ENCODE measurements at regions not wholly inside any gene's neighbourhood (a gene's known extent, or its start where the extent isn't known, plus 50 kb on each side); places are given as distances from the start of the nearest gene placed in this dataset.
A peak's percentile ranks its signal among the peaks of the same experiment; 100 is the strongest.

DNA sequence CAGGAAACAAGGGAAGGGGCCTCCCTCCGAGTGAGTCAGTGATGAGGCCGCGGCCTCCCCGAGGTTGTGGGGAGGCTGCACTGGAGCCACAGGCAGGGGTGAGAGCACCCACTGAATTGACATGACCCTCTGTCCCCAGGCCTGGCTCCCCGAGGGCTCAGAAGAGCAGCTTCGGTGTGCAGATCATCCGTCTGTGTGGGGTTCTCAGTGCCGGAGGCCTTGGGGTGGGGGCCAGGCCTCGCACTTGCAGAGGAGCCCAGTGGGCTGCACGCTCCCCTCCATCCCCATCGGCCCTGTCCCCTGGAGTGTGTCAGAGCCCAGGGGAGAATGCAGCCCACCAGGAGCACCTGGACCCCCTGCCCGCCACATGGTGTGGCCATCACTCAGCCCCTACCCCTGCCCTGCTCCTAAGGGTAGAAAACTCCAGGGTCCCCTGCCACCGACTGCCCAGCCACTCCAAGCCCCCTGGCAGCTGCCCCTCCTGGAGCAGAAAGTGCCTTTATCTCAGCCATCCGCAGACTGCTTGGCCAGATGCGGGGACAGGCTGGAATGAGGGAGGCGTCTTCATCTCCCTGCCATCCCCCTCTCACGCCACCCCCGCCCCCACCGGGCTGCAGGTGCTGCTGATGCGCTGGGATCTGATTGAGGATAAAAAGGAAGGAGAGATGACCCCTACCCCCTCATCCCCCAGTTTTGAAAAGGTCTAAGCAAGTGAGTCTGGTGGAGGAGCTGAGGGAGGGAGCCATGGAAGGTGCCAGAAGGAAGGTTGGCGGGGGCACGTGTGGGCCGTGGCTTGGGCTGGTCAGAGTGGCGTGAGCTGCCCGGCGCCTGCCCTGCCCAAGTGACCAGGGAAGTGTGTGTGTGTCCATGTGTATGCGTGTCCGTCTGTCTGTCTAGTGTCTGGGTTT lies 358.3 kb downstream of the SEC14L1 start:
- no peaks in the 10 kb centered on the region for H3K27me3 ChIP-seq (ENCODE audit: control insufficient read depth in 5 of 5, insufficient read depth in 4 of 5, low read length in 5 of 5)
- peaks cover 0 to 9% (median 5%) of the 10 kb centered on the region in 5 donors for H3K4me1 ChIP-seq (ENCODE audit: control insufficient read depth in 5 of 5, insufficient read depth in 5 of 5, low read length in 5 of 5)
- H3K27ac ChIP-seq (ENCODE audit: low read depth, low read length): no peak overlapping the region
- peaks cover 0 to 48% (median 37%) of the 10 kb centered on the region in 5 donors for H3K36me3 ChIP-seq (ENCODE audit: control insufficient read depth in 5 of 5, insufficient read depth in 5 of 5, low read length in 5 of 5)
- H3K9ac ChIP-seq (ENCODE audit: low read length in 5 of 5): no peak overlapping the region
- H3K4me3 ChIP-seq (ENCODE audit: low read depth in 1 of 5, low read length in 5 of 5): no peak overlapping the region
- H3K9me3 ChIP-seq (ENCODE audit: control insufficient read depth in 5 of 5, low read length in 5 of 5): no peaks in the 10 kb centered on the region

GRCh38 chr17:77499699-77500435 lies 359.1 kb downstream of the SEC14L1 start:
- Histone ChIP-seq H3K9me3 (ENCODE audit: control insufficient read depth in 5 of 5, low read length in 5 of 5) (no peaks in the 10 kb centered on the region), H3K4me1 (ENCODE audit: control insufficient read depth in 5 of 5, insufficient read depth in 5 of 5, low read length in 5 of 5) (peaks cover 0 to 3% (median under 1%) of the 10 kb centered on the region in 5 donors), H3K4me3 (ENCODE audit: low read depth in 1 of 5, low read length in 5 of 5) (no peak overlapping the region), H3K27ac (ENCODE audit: low read depth, low read length) (no peak overlapping the region), H3K9ac (ENCODE audit: low read length in 5 of 5) (no peak overlapping the region), H3K36me3 (ENCODE audit: control insufficient read depth in 5 of 5, insufficient read depth in 5 of 5, low read length in 5 of 5) (peaks cover 0 to 41% (median 29%) of the 10 kb centered on the region in 5 donors), H3K27me3 (ENCODE audit: control insufficient read depth in 5 of 5, insufficient read depth in 4 of 5, low read length in 5 of 5) (no peaks in the 10 kb centered on the region)

GRCh38 chr17:77501101-77501566 lies 360.4 kb downstream of the SEC14L1 start:
- Histone ChIP-seq H3K36me3 (ENCODE audit: control insufficient read depth in 5 of 5, insufficient read depth in 5 of 5, low read length in 5 of 5) (peaks cover 0 to 36% (median 26%) of the 10 kb centered on the region in 5 donors), H3K4me3 (ENCODE audit: low read depth in 1 of 5, low read length in 5 of 5) (no peak overlapping the region)

GRCh38 chr17:77501751-77502625 lies 361.2 kb downstream of the SEC14L1 start:
- no peak overlapping the region for H3K9ac ChIP-seq (ENCODE audit: low read length in 5 of 5)
- H3K36me3 ChIP-seq (ENCODE audit: control insufficient read depth in 5 of 5, insufficient read depth in 5 of 5, low read length in 5 of 5): peaks cover 0 to 28% (median 17%) of the 10 kb centered on the region in 5 donors
- H3K27me3 ChIP-seq (ENCODE audit: control insufficient read depth in 5 of 5, insufficient read depth in 4 of 5, low read length in 5 of 5): no peaks in the 10 kb centered on the region
- no peaks in the 10 kb centered on the region for H3K4me1 ChIP-seq (ENCODE audit: control insufficient read depth in 5 of 5, insufficient read depth in 5 of 5, low read length in 5 of 5)
- H3K27ac ChIP-seq (ENCODE audit: low read depth, low read length): no peak overlapping the region
- no peaks in the 10 kb centered on the region for H3K9me3 ChIP-seq (ENCODE audit: control insufficient read depth in 5 of 5, low read length in 5 of 5)
- no peak overlapping the region for H3K4me3 ChIP-seq (ENCODE audit: low read depth in 1 of 5, low read length in 5 of 5)

More at GRCh38 chr17:77501101-77501566, 360.4 kb downstream of the SEC14L1 start:
- Histone ChIP-seq H3K4me1 (ENCODE audit: control insufficient read depth in 5 of 5, insufficient read depth in 5 of 5, low read length in 5 of 5) (no peaks in the 10 kb centered on the region), H3K9ac (ENCODE audit: low read length in 5 of 5) (no peak overlapping the region), H3K9me3 (ENCODE audit: control insufficient read depth in 5 of 5, low read length in 5 of 5) (no peaks in the 10 kb centered on the region), H3K27ac (ENCODE audit: low read depth, low read length) (no peak overlapping the region), H3K27me3 (ENCODE audit: control insufficient read depth in 5 of 5, insufficient read depth in 4 of 5, low read length in 5 of 5) (no peaks in the 10 kb centered on the region)

DNA sequence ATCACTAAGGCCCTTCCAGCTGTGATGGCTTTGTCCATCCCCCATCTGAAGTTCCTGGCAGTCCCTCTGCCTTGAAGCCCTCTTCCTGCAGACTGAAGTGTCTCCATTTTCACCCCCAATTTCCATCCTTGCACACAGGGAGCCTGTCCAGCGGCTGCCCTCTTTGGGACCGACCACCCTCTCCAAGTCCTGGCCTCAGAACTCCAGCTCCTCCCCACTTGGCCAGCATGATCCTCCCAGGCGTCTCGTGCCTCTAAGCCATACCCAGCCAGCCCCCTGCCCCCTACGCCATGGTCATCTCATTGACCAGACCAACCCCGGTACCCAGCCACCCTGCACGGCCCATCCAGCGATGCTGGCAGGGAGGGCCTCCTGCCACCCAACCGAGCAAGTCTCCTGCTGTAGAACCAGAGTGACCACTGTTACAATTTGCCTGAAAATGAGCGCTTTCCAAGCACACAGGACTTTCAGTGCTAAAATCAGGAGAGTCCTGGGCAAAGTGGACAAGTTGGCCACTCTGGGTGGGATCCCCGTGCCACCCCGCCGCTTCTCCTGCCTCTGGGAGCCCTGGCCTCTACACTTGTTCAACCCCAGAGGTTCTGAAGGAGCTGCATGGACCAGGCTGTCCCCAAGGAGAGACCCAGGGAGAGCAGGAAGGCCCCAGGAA lies 362.0 kb downstream of the SEC14L1 start:
- Histone ChIP-seq H3K9me3 (ENCODE audit: control insufficient read depth in 5 of 5, low read length in 5 of 5) (no peaks in the 10 kb centered on the region), H3K4me3 (ENCODE audit: low read depth in 1 of 5, low read length in 5 of 5) (no peak overlapping the region), H3K36me3 (ENCODE audit: control insufficient read depth in 5 of 5, insufficient read depth in 5 of 5, low read length in 5 of 5) (peaks cover 0 to 20% (median 13%) of the 10 kb centered on the region in 5 donors), H3K4me1 (ENCODE audit: control insufficient read depth in 5 of 5, insufficient read depth in 5 of 5, low read length in 5 of 5) (no peaks in the 10 kb centered on the region), H3K9ac (ENCODE audit: low read length in 5 of 5) (peak overlapping the region in 1 of 5 donors; percentile 4), H3K27me3 (ENCODE audit: control insufficient read depth in 5 of 5, insufficient read depth in 4 of 5, low read length in 5 of 5) (peaks cover 0 to under 1% (median 0%) of the 10 kb centered on the region in 5 donors), H3K27ac (ENCODE audit: low read depth, low read length) (no peak overlapping the region)

GRCh38 chr17:77503293-77503655 lies 362.5 kb downstream of the SEC14L1 start:
- Histone ChIP-seq H3K9me3 (ENCODE audit: control insufficient read depth in 5 of 5, low read length in 5 of 5) (no peaks in the 10 kb centered on the region), H3K9ac (ENCODE audit: low read length in 5 of 5) (peak overlapping the region in 1 of 5 donors; percentile 4), H3K27ac (ENCODE audit: low read depth, low read length) (no peak overlapping the region), H3K4me3 (ENCODE audit: low read depth in 1 of 5, low read length in 5 of 5) (no peak overlapping the region), H3K27me3 (ENCODE audit: control insufficient read depth in 5 of 5, insufficient read depth in 4 of 5, low read length in 5 of 5) (peaks cover 0 to 4% (median 3%) of the 10 kb centered on the region in 5 donors), H3K36me3 (ENCODE audit: control insufficient read depth in 5 of 5, insufficient read depth in 5 of 5, low read length in 5 of 5) (peaks cover 0 to 20% (median 13%) of the 10 kb centered on the region in 5 donors), H3K4me1 (ENCODE audit: control insufficient read depth in 5 of 5, insufficient read depth in 5 of 5, low read length in 5 of 5) (peaks cover 0 to under 1% (median 0%) of the 10 kb centered on the region in 5 donors)

DNA sequence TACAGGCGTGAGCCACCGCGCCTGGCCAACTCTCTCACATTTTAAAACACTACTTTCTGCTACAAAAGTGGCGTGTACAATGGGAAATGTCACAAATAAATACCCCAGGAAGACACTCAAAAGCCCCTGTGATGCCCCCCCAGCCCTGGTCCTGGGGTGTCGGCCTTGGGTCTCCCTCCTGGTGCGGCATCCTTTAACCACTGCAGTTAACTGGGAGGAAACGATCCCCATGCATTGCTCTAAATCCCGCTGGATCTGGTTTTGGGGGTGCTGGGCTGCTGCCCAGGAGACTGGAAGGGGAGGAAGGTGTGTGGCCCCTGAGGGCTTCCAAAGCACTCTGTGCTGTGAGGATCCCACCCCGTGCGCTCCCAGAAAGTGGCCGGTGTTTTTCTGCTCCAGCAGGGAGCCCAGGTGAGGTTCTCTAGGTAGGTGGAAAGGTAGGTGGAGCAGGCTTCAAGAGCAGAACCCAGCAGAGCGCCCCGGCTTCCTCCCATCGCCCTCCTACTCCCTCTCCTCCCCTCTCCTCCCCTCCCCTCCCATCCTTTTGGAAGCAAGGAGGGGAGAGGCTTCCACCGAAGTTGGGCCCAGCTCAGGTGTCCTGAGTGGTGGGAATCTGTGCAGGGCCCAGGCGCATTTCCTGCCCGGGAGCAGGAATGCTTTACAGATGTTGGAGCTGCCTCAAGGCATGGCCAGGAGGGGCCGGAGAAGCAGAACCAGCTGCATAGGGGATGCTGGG lies 363.3 kb downstream of the SEC14L1 start:
- no peak overlapping the region for H3K4me3 ChIP-seq (ENCODE audit: low read depth in 1 of 5, low read length in 5 of 5)
- peaks cover 0 to 4% (median 0%) of the 10 kb centered on the region in 5 donors for H3K4me1 ChIP-seq (ENCODE audit: control insufficient read depth in 5 of 5, insufficient read depth in 5 of 5, low read length in 5 of 5)
- H3K27ac ChIP-seq (ENCODE audit: low read depth, low read length): no peak overlapping the region
- H3K9ac ChIP-seq (ENCODE audit: low read length in 5 of 5): no peak overlapping the region
- peaks cover 0 to 15% (median 8%) of the 10 kb centered on the region in 5 donors for H3K36me3 ChIP-seq (ENCODE audit: control insufficient read depth in 5 of 5, insufficient read depth in 5 of 5, low read length in 5 of 5)
- no peaks in the 10 kb centered on the region for H3K9me3 ChIP-seq (ENCODE audit: control insufficient read depth in 5 of 5, low read length in 5 of 5)
- H3K27me3 ChIP-seq (ENCODE audit: control insufficient read depth in 5 of 5, insufficient read depth in 4 of 5, low read length in 5 of 5): peaks cover 0 to 4% (median 3%) of the 10 kb centered on the region in 5 donors

DNA sequence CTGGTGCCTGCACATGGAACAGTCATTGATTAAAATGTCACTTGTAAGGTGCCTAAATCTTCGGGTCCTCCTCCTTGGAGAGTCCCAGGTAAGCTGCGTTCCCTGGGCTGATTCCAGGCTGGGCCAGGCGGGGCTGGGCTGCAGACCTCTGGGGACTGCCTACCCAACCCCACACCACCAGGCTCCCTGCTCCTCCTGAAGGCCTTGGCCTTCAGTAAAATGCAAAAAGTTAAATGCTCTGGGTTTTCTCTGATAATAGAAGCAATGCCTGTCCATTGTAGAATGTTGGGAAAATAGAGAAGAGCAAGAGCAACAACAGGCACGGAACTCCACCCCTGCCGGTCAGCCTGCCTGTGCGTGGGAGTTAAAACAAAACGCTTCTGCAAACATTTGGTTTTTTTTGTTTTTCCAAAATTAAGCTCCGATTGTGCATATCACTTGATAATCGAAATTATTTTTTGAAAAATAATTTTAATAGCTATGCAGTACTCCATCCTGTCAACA lies 363.9 kb downstream of the SEC14L1 start:
- H3K27me3 ChIP-seq (ENCODE audit: control insufficient read depth in 5 of 5, insufficient read depth in 4 of 5, low read length in 5 of 5): peaks cover 0 to 4% (median 3%) of the 10 kb centered on the region in 5 donors
- H3K9me3 ChIP-seq (ENCODE audit: control insufficient read depth in 5 of 5, low read length in 5 of 5): no peaks in the 10 kb centered on the region
- H3K27ac ChIP-seq (ENCODE audit: low read depth, low read length): no peak overlapping the region
- peaks cover 0 to 4% (median 0%) of the 10 kb centered on the region in 5 donors for H3K4me1 ChIP-seq (ENCODE audit: control insufficient read depth in 5 of 5, insufficient read depth in 5 of 5, low read length in 5 of 5)
- H3K4me3 ChIP-seq (ENCODE audit: low read depth in 1 of 5, low read length in 5 of 5): no peak overlapping the region
- H3K36me3 ChIP-seq (ENCODE audit: control insufficient read depth in 5 of 5, insufficient read depth in 5 of 5, low read length in 5 of 5): peaks cover 0 to 8% (median 3%) of the 10 kb centered on the region in 5 donors
- H3K9ac ChIP-seq (ENCODE audit: low read length in 5 of 5): no peak overlapping the region
